ENCODE measurements at regions not wholly inside any gene's neighbourhood (a gene's known extent, or its start where the extent isn't known, plus 50 kb on each side); places are given as distances from the start of the nearest gene placed in this dataset.
"Not testable (repeated sequence)": the region's sequence is repeated elsewhere in the genome, so short reads cannot be mapped to it uniquely, and the experiment has no call there.

- not testable (repeated sequence) for TF ChIP-seq POLR2A, POLR2AphosphoS5, SPI1, TAF1 (IDR thresholded peaks at IDR 0.05; ENCODE audit: low read depth, low read length)
Observed at GRCh38 chr10:27296285-27296684, 55.7 kb upstream of the ACBD5 start.
